ENCODE measurements at regions not wholly inside any gene's neighbourhood (a gene's known extent, or its start where the extent isn't known, plus 50 kb on each side); places are given as distances from the start of the nearest gene placed in this dataset.

DNA sequence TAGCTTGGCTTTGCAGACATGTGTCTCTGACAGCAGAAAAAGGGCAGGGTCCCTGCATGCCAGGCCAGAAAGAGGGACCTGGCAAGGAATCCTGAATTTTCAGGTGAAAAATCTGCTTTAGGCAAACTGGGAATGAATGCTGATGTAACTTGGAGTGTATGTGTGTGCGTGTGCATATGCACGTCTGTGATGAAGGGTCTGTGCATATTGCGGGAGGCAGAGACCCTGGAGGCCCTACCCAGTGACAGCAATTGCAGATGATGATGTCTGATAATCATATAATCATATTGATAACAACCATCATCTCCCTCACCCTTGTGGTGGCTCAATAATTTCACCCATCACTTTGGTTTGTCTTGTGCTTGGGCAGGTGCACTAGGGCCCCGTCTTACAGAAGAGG lies 80.7 kb upstream of the SDK2 start:
- DNase-seq, result no peak

DNA sequence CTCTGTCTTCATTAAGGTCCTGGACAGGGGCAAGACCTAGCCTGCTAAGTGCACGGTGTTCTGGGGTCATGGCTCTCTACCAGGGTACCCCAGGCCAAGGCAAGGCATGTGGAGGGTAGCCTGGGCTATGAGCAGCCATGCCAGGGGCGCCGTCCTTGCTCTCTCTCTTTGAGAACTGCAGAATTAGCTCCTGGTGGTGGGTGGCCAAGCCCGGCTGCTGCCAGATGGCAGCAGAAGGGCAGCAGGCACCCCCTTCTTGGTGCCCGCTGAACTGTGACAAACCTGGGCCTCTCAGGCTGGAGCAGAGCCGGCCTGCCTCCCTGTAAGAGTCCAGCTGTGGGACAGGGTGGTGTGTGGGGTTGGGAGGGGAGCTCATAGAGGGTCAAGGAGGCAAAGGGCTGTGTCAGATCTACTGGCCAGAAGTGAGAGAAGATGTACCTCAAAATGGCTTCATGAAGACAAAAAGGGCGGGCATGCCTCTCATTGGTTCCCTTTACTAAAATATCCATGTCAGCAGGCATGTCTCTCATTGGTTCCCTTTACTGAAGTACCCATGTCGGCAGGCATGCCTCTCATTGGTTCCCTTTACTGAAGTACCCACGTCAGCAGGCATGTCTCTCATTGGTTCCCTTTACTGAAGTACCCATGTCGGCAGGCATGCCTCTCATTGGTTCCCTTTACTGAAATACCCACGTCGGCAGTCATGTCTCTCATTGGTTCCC lies 81.7 kb upstream of the SDK2 start:
- no peak for DNase-seq

DNA sequence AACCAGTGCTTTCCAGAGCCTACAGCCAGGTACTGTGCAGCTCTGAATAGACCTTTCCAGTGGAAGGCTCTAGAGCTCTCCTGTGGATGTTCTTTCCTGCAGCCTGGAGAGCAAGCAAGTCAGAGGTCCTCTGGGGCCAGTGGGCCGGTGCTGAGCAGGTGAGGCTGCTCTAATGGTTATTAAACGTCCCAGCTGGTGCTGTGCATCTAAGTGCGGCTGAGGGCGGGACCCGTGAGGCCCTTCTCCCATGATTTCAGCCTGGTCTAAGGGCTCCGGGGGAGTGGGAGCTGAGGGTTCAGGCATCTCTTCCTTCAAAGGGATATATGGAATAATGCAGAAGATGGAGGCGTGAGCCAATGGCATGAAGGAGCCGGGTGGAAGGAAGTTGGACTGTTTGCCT lies 83.7 kb upstream of the SDK2 start:
- no peak for DNase-seq

DNA sequence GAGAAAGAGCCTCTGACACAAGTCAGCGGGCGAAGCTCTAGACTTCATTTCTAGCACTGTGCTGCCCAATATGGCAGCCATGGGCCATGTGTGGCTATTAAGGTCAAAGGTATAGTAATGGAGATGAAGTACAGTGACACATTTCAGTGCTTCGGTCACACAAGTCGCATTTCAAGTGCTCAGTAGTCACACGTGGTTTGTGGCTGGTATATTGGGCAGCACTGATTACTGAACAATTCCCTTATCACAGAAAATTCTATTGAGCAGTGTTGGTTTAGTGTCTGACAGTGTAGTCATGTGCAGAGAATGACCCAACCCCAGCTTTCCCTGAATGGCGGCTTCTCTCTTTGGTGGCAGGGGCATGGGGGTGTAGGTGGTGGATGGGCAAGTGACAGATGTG lies 84.9 kb upstream of the SDK2 start:
- DNase-seq, result no peak

DNA sequence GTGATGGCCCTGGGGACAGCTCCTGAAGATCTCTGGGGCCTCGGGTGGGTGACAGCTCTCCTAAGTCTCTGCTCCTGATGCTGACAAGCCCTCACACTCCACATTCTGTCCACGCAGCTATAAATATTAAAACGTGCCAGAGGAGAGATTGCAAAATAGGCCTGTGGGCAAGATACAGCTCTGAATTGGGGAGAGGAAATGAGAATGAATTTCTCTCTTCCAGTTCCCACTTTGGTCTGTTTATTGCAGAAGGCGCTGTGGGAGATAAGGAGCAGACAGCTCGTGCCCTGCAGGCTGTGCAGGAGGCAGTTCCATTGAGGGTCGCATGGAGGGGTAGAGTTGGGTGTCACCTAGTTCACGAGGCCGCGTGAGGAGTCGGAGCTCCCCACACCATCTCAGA lies 87.5 kb upstream of the SDK2 start:
- no peak for DNase-seq

DNA sequence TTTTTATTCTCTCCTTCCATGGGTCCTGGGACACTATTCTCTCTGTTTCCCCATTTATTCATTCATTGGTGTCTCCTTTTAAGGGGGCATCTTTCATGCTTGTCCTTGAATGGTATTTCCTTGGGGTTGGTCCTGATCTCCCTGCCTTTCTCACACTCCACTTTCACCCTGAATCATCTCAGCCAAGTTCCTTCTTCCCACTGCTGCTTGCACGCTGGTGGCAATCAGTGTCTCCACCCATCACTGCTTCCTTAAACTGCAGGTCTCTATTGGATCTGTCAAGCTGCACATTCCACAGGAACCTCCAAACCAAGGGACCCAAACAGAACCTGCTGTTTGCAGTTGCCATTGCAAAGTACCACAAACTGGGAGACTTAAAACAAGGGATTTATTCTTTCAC lies 89.3 kb upstream of the SDK2 start:
- DNase-seq, result no peak

DNA sequence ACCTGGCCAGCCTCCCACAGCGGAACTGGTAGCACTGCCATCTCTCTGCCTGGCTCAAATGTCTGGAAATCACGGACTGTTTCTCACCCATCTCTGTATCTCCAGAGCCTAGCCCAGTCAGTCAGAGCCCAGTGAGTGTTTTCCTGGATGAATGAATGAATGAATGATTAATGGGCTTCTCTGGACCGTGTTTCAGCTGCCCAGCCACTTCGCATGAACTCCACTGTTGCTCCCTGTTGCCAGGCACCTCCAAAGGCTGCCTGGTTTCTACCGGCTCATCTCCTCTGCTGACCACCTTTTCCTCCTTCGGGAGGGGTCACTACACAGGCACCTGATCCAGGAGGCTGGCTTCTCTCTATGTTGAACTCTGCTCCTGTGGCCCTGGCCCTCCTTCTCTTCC lies 91.0 kb upstream of the SDK2 start:
- no peak for DNase-seq

DNA sequence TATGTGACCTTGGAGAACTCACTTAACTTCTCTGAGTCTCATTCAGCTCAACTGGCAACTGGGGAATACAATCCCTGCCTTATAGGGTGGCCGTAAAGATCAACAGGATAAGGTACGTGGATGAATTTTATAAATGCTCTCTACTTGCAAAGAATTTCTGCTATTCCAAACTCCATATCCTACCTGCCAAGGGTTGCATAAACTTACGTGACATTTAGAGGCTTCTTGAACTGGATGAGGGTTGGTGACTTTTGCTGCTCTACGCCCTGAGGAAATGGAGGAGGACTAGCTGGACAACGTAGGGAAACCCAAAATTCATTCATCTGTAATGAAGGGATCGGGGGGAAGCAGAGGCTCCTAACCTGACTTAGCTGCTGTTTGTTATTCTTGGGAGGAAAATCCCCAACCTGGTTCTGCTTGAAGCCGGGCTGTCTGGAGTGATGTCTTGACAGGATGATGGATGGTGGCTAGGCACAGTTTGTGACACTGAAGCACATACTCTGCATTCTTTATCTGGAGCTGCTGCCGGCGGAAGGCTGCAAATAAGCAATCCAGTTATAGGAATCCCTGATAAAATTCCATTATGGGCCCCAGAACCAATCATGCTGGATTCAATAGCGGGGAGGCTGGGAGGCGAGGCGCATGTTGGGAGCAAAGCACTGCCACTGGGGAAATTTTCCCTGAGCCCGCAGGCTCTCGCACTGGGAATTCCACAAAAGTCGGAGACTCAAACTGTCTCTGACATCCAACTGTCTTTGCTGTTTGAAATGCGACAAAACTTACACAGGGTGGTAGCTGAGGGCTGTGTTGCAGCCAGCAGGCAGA lies 94.7 kb upstream of the SDK2 start:
- DNase-seq, result no peak

DNA sequence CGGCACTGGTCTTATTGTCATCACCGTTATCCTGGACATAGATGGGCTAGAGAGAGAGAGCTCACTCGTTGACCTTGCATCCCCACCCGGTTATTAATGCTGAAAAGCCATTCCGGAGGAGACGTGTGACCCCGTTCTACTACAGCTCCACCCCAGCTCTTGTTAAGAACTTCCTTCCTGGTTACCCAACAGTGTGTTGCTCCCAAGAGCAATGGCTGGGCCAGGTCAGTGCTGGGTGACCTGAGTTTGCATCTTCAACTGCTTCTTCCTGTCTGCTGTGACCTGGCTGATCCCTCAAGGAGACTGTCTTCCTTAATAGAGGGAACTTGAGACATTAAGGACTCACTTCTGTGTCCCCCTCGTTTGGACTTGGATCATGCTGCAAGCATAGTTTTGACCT lies 96.1 kb upstream of the SDK2 start:
- DNase-seq, result no peak

DNA sequence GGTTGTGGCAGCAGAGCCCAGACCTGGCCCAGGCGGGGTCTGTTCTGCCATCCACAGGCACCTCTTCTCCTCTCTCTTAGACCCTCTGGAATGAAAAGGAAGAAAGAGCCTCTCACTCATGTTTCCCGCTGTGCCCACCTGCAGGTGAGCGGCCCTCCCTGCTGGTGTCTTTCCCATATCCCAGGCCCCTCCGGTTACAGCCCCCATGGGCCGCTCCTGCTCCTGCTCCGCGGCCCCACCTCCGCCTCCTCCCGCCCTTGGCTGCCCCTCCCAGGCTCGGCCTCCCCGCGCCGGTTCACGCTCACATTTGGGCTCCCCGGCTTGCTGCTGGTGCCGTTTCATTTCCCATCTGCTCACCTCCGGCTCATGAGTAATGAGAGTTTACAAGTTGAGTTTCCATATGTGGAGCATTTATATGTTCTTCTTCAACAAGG lies 98.7 kb upstream of the SDK2 start:
- no peak for DNase-seq

DNA sequence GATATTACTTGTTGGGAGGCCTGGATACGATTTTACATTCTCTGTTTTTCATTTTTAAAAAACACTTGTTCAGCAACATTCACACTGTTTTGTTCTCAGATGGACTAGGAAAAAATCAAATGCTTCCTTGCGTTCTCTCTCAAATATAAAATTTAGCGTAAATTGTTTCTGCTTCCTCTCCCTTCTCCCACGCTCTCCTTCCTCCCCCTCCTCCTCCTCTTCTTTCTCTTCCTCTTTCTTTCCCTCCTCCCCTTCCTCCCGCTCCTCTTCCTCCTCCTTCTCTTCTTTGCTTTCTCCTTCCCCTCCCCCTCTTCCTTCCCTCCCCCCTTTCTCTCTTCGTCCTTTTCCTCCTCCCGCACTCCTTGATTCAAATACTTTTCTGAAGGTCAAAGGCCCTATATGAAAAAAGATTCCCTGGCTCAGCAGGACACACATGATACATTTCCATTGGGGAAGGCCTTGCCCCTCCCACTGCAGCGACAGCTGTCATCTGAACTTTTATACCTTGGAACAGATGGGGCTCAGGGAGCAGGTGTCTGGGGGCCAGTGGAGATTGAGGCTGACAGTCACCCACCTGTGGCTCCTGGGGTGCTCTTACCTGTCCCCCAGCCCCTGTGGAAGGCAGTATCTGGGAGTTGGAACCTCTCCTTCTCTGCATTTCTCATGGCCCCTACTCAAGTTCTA lies 99.4 kb upstream of the SDK2 start:
- DNase-seq, result no peak

DNA sequence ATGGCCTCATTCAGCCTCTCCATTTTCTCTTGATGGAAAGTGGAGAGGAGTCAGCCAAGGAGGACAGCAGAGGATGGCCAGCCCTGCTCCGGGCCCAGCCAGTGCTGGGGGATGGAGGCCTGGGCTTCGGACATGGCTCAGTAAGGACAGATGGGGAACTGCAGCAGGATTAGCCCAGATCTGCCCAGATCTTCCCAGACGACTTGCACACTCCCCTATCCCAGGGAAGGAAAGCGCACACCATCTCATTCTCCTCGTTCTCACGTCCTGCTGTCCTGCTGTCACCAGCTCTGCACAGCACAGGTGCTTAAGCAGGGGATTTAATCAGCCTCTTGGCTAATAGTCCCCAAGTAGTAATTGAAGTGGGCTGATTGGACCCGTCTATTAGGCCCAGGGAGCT lies 100.2 kb upstream of the SDK2 start:
- no peak for DNase-seq

DNA sequence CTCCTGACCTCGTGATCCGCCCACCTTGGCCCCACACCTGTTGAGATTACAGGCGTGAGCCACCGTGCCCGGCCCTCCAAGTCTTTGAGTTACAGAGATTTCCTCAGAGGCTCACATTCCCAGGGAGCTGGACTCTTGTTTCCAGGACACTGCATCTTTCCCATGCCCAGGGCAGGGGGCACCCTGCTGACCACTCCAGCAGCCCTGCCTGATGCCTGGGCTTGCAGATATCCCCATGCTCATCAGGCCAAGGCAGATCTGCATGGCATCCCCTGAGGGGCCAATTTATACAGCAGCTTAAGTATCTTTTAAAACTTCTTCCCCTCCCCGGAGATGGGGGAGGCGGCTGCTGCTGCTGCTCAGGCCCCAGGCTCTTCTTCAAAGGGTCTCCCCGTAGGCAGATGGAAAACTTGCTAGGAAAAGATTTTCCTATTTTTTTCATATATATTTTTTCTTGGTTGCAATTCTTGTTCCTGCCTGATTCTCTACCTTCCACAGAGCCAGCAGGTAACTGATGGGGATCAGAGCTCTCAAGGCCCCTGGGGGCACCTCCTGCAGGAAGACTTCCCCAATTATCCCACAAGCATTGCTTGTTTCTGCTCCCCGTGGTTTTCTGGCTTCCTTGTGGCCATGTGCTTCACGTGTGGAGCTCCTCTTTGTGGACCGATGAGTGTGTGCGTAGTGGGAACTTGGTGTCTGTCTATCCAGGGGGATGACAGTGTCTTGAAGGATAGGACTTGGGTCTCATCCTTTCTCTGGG lies 102.2 kb upstream of the SDK2 start:
- DNase-seq, result no peak

DNA sequence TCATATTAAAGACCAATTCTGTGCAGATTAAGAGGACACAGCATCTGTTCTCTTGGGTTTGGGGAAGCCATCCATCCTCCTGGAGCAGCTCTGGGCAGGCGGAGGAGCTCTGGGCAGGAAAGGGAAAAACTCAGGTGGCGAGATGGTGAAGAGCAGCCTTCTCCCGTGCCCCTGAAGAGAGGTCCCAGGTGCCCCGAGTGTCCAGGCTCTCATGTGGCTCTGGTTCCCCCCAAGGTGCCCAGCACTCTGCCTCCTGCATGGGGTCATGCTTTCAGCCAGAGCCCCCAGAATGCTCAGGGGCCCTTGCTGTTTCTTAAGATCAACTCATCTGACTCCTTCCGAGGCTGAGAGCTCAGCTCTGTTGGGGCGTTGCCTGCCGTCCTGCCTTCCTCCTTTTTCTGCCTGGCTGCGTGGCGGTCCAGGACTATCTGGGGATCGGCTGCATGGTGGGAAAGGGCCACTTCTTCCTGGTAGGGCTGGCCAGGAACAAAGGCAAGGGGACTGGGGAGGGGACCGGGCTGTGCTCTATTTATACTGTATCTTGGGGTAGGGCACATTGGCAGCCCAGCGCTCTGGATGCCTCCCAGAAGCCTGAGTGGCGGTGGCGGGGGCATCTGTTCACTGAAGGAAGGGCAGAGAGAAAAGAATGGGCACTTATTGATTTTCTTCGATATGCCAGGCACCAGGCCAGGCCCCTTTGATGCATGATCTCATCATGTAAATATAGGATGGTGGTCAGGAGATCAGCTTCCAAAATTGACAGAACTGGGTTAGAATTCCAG lies 103.2 kb upstream of the SDK2 start:
- DNase-seq, result no peak

DNA sequence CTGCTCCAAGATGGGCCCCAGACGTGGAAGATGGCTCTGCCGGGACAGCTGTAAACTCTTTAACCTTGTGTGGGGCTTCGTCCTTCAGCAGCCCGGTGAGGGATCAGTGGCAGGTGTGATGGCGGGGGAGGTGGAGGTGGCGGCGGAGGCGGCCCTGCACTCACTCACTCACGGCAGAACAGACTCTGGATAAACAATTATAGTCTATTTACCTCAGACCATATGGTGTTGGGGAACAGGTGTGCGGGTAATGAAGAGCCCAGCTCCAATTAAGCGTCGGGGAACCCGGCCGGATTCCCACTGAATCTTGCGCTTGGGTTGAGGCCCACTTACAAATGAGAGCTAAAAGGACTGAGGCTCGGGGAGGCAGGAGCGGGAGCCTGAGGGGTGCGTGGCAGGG lies 104.3 kb upstream of the SDK2 start:
- peak; percentile 8 for DNase-seq

DNA sequence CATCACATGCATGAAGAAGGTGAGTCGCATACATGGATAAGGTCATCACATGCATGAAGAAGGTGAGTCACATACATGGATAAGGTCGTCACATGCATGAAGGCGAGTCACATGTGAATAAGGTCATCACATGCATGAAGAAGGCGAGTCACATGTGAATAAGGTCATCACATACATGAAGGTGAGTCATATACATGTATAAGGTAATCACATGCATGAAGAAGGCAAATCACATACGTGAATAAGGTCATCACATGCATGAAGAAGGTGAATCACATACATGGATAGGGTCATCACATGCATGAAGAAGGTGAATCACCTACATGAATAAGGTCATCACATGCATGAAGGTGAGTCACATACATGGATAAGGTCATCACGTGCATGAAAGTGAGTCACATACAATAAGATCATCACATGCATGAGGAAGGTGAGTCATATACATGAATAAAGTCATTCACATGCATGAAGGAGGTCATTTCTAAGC lies 105.1 kb upstream of the SDK2 start:
- no peak for DNase-seq

DNA sequence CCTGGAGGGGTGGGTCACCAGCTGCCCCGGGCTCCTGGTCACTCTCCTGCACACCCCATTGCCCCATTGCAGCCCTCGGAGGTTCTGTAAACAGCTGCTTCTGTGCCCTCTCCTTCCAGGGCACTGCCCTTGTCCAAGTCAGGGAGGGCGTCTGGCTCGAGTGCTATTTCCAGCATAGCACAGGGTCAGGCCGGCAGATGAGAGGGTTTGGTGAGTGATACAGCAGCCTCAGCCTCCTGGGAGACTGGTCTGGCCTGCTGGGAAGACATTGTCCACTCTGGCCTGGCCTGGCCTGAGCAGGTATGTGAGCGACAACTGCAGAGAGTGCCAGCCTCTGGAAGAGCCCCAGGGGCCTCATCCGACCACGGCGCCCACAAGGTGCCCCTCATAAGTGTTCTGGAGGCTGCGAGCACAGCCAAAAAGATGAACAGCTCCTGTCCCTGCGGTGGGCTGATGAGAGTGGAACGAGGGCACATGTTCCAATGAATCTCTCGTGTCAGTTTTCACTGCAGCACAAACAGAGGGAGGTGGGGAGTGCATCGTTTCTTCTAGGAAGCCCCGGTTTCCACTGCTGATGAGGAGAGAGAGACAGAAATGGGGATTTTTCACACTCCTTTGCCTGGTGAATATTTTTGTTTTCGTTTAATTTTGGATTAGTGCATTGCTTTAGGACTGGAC lies 105.8 kb upstream of the SDK2 start:
- DNase-seq, result no peak

DNA sequence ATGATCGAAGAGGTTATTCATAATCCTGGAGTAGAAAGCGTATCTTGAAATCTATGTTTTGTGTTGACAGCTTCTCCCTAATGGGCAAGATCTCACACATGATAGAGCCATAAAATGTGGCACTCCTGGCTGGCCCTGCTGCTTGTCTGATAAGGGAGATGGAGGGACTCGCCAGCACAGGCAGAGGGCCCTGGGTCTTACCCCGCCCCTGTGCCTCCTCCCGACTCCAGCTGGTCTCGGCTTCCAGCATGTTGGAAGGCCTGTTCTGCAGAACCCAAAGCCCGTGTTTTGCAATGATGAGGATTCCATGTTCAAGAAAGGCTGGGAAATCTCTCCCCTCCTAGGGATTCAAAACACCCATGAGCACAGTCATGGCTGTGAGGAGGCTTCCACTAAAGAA lies 106.7 kb upstream of the SDK2 start:
- DNase-seq, result no peak

DNA sequence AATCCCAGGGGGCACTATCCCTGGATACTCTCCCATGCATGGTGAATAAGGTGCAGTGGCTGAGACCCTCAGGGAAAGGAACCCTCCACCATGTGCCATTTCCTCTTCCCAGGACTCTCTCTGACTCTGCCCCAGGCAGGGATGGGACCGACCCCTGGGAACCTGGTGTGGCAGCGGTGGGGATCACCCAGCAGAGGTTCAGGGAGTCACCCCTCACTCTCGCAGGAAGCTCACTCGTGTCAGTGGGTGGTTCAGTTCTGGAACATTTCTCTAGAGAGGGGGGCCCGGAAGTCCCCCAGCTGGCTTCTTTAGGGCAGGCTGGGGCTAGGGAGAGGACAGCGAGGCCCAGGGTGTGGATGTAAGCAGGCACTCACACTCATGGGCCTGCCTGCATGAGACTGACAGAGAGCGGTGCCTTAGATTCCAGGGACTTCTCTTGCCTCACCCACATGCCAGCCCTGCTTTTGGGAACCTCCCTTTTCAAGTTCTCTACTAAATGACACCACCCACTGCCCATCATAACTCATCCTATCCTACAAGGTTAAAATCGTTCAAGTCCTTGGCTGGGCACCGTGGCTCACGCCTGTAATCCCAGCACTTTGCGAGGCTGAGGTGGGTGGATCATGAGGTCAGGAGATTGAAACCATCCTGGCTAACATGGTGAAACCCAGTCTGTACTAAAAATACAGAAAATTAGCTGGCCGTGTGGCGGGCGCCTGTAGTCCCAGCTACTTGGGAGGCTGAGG lies 109.7 kb upstream of the SDK2 start:
- DNase-seq, result no peak

DNA sequence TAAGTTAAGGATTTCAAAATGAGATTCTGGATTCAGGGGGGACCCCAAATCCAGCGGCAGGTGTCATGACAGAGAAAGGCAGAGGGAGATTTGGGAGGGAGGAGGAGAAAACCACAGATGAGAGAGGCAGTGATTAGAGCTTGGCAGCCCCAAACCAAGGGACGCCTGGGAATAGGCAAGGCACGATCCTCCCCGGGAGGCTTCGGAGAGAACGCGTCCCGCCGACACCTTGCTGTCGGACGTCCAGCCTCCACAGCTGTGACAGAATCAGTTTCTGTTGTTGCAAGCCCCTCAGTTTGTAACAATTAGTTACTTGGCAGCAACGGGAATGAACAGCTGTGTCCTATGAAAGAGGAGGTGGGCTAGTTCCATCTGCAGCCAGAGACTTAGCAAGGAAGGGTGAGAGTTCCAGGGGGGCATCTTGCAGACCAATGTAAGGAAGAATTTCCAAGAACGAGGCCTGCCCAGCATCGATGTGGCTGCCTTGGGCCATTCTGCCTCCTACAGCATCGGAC lies 110.7 kb upstream of the SDK2 start:
- no peak for DNase-seq

DNA sequence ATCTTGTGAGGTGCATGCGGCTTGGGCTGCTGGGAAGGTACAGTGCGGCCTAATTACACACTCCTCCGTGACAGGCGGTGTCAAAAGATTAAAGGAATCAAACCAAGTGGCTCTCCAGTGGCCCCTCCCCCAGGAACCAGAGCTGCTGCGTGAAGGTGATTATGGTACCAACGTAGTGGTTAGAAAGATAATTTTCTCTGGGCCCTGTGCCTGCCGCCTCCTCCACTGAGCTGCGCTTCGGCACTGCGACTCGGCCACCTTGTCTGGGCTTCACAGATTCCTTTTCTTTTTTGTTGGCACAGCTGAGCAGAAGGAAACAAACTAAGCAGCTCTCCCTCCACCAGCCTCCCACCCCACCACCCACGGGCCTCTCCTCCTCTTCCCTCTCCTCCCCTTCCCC lies 113.2 kb upstream of the SDK2 start:
- peak; percentile 71 for DNase-seq

Data from NCI-H748 treated with DMSO at 0.1 percent for 48 hours (cell line).